SK-N-SH treated with all-trans-retinoic acid at 6 μM for 48 hours (cell line): ENCODE measurements at regions not wholly inside any gene's neighbourhood (a gene's known extent, or its start where the extent isn't known, plus 50 kb on each side); places are given as distances from the start of the nearest gene placed in this dataset.

Source experiments
- ATAC-seq: fragments of 200-7000 bp; cut with Tn5 transposase; 3 replicates; pipeline ENCODE4 v1.9.1; 2020; ENCODE audit warnings: mild to moderate bottlenecking, moderate library complexity
- ARNTL ChIP-seq: fragments of 450-650 bp; formaldehyde crosslinking; IDR thresholded peaks from 2 replicates; pipeline ENCODE4 v1.5.0; 2020; ENCODE audit warnings: low read depth, mild to moderate bottlenecking, moderate library complexity, borderline replicate concordance
- BACH2 ChIP-seq: fragments of 250-450 bp; sonication (Bioruptor Pico); IDR thresholded peaks from 2 replicates; pipeline ENCODE4 v1.9.0; 2021; ENCODE audit warnings: mild to moderate bottlenecking, borderline replicate concordance
- CSDC2 ChIP-seq: fragments of 250-450 bp; sonication (Bioruptor Pico); IDR thresholded peaks from 2 replicates; pipeline ENCODE4 v1.5.0; 2020; ENCODE audit warnings: mild to moderate bottlenecking, moderate library complexity
- GLIS3 ChIP-seq: fragments of 250-450 bp; sonication (Bioruptor Pico); IDR thresholded peaks from 2 replicates; pipeline ENCODE4 v1.5.0; 2020; ENCODE audit warnings: mild to moderate bottlenecking, moderate library complexity
- ISL1 ChIP-seq: fragments of 250-450 bp; sonication (Bioruptor Pico); IDR thresholded peaks from 2 replicates; pipeline ENCODE4 v2.1.2; 2022; ENCODE audit warnings: mild to moderate bottlenecking, moderate library complexity
- OSR1 ChIP-seq: fragments of 250-450 bp; sonication (Bioruptor Pico); IDR thresholded peaks from 2 replicates; pipeline ENCODE4 v1.8.0; 2022; ENCODE audit warnings: moderate library complexity, mild to moderate bottlenecking, inconsistent platforms
- PATZ1 ChIP-seq: fragments of 250-450 bp; sonication (Bioruptor Pico); IDR thresholded peaks from 2 replicates; pipeline ENCODE4 v1.8.0; 2020; ENCODE audit warnings: mild to moderate bottlenecking, moderate library complexity, borderline replicate concordance
- PPARA ChIP-seq: fragments of 250-450 bp; sonication (Bioruptor Pico); IDR thresholded peaks from 2 replicates; pipeline ENCODE4 v1.5.0; 2020; ENCODE audit warnings: mild to moderate bottlenecking, borderline replicate concordance
- RARB ChIP-seq: fragments of 250-450 bp; sonication (Bioruptor Pico); IDR thresholded peaks from 2 replicates; pipeline ENCODE4 v1.8.0; 2021; ENCODE audit warnings: mild to moderate bottlenecking, moderate library complexity
- SNAI2 ChIP-seq: fragments of 250-450 bp; sonication (Bioruptor Pico); IDR thresholded peaks from 2 replicates; pipeline ENCODE4 v1.5.0; 2020; ENCODE audit warnings: mild to moderate bottlenecking, moderate library complexity
- TCF4 ChIP-seq: fragments of 250-450 bp; sonication (Bioruptor Pico); IDR thresholded peaks from 2 replicates; pipeline ENCODE4 v1.8.0; 2021; ENCODE audit warnings: mild to moderate bottlenecking, moderate library complexity, borderline replicate concordance
- TOX ChIP-seq: fragments of 250-450 bp; sonication (Bioruptor Pico); IDR thresholded peaks from 2 replicates; pipeline ENCODE4 v1.8.0; 2021; ENCODE audit warnings: mild to moderate bottlenecking, moderate library complexity, borderline replicate concordance
- ZC3H10 ChIP-seq: fragments of 250-450 bp; sonication (Bioruptor Pico); IDR thresholded peaks from 2 replicates; pipeline ENCODE4 v1.5.1; 2021; ENCODE audit warnings: mild to moderate bottlenecking, moderate library complexity
- ZFP3 ChIP-seq: fragments of 250-450 bp; sonication (Bioruptor Pico); IDR thresholded peaks from 2 replicates; pipeline ENCODE4 v1.5.0; 2020; ENCODE audit warnings: mild to moderate bottlenecking, moderate library complexity
- ZFP30 ChIP-seq: fragments of 450-650 bp; formaldehyde crosslinking; IDR thresholded peaks from 2 replicates; pipeline ENCODE4 v1.5.0; 2022; ENCODE audit warnings: mild to moderate bottlenecking, moderate library complexity
- ZNF565 ChIP-seq: fragments of 450-650 bp; formaldehyde crosslinking; conservative IDR thresholded peaks from 2 replicates; pipeline ENCODE4 v1.5.0; 2020; ENCODE audit warnings: low read depth, mild to moderate bottlenecking, moderate library complexity
- ZNF8 ChIP-seq: fragments of 450-650 bp; formaldehyde crosslinking; IDR thresholded peaks from 2 replicates; pipeline ENCODE4 v1.5.0; 2020; ENCODE audit warnings: mild to moderate bottlenecking, moderate library complexity
- TF ChIP-seq, protein P1 (sequence below): fragments of 250-450 bp; sonication (Bioruptor Pico); IDR thresholded peaks from 2 replicates; pipeline ENCODE4 v1.5.0; 2020; ENCODE audit warnings: mild to moderate bottlenecking, moderate library complexity
- TF ChIP-seq, protein P2 (sequence below): fragments of 250-450 bp; sonication (Bioruptor Pico); IDR thresholded peaks from 2 replicates; pipeline ENCODE4 v1.5.1; 2020; ENCODE audit warnings: low read depth, mild to moderate bottlenecking, moderate library complexity
- TF ChIP-seq, protein P3 (sequence below): fragments of 250-450 bp; sonication (Bioruptor Pico); IDR thresholded peaks from 2 replicates; pipeline ENCODE4 v1.8.0; 2021; ENCODE audit warnings: low read depth, mild to moderate bottlenecking, moderate library complexity, borderline replicate concordance

DNA sequence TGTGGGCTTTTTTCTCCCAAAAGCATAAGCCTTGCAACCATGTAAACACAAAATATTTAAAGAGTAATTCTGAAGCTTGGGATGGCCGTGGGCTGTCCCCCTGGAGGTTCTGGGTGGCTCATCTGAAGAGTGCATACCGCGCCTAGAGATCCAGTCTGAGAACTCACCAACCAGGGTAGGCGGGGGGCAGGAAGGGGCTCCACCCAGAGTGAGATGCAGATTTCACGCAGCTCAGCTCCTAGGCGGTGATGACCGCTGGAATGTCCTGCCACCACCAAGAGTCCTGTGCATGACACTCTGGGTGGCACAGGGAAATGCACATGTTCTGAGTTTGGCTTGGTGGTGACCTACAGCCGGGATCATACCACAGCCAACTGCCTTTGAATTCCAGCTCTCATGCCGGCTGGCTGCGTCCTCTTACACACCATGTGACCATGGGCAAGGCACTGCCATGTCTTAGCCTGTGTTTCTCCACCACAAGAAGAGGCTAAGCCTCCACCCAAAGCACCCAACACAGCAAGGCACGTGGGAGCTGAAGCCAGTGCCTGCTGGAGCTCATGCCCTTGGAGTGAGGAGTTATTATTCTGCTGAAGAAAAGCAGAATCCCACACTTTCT lies 125.1 kb upstream of the IQSEC1 start:
- TF ChIP-seq TOX (CRISPR knock-in tag) (no peak), ZNF8 (CRISPR knock-in tag) (no peak), ZNF565 (no peak), RARB (CRISPR knock-in tag) (no peak), PPARA (CRISPR knock-in tag) (no peak), BACH2 (CRISPR knock-in tag) (no peak), SNAI2 (CRISPR knock-in tag) (no peak), ZFP3 (no peak), ZFP30 (CRISPR knock-in tag) (no peak), PATZ1 (CRISPR knock-in tag) (no peak), TCF4 (CRISPR knock-in tag) (no peak), CSDC2 (CRISPR knock-in tag) (no peak), GLIS3 (CRISPR knock-in tag) (no peak), ZC3H10 (CRISPR knock-in tag) (no peak), ARNTL (CRISPR knock-in tag) (no peak)
- TF ChIP-seq, protein P1, sequence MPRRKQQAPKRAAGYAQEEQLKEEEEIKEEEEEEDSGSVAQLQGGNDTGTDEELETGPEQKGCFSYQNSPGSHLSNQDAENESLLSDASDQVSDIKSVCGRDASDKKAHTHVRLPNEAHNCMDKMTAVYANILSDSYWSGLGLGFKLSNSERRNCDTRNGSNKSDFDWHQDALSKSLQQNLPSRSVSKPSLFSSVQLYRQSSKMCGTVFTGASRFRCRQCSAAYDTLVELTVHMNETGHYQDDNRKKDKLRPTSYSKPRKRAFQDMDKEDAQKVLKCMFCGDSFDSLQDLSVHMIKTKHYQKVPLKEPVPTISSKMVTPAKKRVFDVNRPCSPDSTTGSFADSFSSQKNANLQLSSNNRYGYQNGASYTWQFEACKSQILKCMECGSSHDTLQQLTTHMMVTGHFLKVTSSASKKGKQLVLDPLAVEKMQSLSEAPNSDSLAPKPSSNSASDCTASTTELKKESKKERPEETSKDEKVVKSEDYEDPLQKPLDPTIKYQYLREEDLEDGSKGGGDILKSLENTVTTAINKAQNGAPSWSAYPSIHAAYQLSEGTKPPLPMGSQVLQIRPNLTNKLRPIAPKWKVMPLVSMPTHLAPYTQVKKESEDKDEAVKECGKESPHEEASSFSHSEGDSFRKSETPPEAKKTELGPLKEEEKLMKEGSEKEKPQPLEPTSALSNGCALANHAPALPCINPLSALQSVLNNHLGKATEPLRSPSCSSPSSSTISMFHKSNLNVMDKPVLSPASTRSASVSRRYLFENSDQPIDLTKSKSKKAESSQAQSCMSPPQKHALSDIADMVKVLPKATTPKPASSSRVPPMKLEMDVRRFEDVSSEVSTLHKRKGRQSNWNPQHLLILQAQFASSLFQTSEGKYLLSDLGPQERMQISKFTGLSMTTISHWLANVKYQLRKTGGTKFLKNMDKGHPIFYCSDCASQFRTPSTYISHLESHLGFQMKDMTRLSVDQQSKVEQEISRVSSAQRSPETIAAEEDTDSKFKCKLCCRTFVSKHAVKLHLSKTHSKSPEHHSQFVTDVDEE (CRISPR knock-in tag): no peak
- TF ChIP-seq, protein P2, sequence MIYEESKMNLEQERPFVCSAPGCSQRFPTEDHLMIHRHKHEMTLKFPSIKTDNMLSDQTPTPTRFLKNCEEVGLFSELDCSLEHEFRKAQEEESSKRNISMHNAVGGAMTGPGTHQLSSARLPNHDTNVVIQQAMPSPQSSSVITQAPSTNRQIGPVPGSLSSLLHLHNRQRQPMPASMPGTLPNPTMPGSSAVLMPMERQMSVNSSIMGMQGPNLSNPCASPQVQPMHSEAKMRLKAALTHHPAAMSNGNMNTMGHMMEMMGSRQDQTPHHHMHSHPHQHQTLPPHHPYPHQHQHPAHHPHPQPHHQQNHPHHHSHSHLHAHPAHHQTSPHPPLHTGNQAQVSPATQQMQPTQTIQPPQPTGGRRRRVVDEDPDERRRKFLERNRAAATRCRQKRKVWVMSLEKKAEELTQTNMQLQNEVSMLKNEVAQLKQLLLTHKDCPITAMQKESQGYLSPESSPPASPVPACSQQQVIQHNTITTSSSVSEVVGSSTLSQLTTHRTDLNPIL (CRISPR knock-in tag): no peak
- TF ChIP-seq, protein P3, sequence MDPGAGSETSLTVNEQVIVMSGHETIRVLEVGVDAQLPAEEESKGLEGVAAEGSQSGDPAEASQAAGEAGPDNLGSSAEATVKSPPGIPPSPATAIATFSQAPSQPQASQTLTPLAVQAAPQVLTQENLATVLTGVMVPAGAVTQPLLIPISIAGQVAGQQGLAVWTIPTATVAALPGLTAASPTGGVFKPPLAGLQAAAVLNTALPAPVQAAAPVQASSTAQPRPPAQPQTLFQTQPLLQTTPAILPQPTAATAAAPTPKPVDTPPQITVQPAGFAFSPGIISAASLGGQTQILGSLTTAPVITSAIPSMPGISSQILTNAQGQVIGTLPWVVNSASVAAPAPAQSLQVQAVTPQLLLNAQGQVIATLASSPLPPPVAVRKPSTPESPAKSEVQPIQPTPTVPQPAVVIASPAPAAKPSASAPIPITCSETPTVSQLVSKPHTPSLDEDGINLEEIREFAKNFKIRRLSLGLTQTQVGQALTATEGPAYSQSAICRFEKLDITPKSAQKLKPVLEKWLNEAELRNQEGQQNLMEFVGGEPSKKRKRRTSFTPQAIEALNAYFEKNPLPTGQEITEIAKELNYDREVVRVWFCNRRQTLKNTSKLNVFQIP (CRISPR knock-in tag): no peak
- no peak for ATAC-seq

DNA sequence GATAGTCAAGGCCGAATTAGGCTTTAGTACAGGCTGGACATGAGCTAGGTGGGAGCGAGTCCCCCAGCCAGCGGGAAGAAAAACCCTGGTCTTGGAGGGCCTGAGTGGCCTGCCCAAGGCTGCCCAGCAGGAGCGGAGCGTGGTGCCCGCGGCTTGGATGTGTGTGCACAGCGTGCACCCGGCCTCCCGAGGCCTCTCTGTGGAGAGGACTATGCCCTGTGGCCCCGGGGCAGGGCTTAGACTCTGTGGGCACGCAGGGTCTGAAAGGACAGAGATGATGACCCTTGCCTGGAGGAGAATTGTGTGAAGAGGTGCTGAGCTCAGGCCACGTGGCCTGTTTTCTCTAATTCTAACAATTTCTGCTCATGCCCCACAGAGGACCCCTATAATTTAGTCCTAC lies 124.6 kb upstream of the IQSEC1 start:
- no peak for ATAC-seq
- TF ChIP-seq PPARA (CRISPR knock-in tag) (no peak), ZNF565 (no peak), GLIS3 (CRISPR knock-in tag) (no peak), ISL1 (CRISPR knock-in tag) (no peak), TCF4 (CRISPR knock-in tag) (no peak), OSR1 (CRISPR knock-in tag) (no peak), SNAI2 (CRISPR knock-in tag) (no peak), ZFP30 (CRISPR knock-in tag) (no peak)

DNA sequence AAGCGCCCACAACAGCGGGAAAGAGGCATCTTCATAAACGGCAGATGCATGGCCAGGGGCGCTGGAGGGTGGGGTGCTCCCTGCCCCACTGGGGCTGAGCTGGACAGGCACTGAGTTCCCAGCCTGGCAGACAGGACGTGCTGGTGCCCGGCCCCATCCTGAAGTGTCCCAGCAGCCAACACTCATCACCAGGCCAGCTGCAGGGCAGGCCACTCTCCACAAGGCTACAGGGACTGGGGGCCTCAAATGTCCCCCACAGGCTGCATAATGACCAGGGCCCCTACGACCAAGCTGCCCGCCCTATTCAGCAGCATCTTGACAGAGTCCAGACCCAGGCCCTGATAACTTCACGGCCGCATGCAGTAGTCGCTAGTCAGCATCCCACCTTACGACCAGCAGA lies 124.1 kb upstream of the IQSEC1 start:
- ATAC-seq: no peak
- TF ChIP-seq, protein P1 (CRISPR knock-in tag): no peak
